ENCODE measurements at regions not wholly inside any gene's neighbourhood (a gene's known extent, or its start where the extent isn't known, plus 50 kb on each side); places are given as distances from the start of the nearest gene placed in this dataset.
A peak's percentile ranks its signal among the peaks of the same experiment; 100 is the strongest.

GRCh38 chr9:36738318-36738976 lies 165.8 kb downstream of the MELK start:
- Histone ChIP-seq H4K91ac (ENCODE audit: insufficient read length, low read depth, low read length) (no peak overlapping the region), H3K18ac (ENCODE audit: insufficient read length, low read depth, low read length) (no peak overlapping the region), H3K23me2 (ENCODE audit: insufficient read length, low read depth, low read length, poor library complexity, severe bottlenecking) (no peaks in the 10 kb centered on the region), H2AK5ac (ENCODE audit: insufficient read length, low read length) (no peak overlapping the region), H4K5ac (ENCODE audit: insufficient read length, low read depth, low read length) (no peak overlapping the region), H3K4me1 (ENCODE audit: insufficient read depth, low read length) (no peaks in the 10 kb centered on the region; the same call in 1 of the 2 replicates), H2BK5ac (ENCODE audit: insufficient read length, low read length) (no peak overlapping the region), H3K27ac (ENCODE audit: insufficient read length, low read depth, low read length) (no peak overlapping the region), H3T11ph (ENCODE audit: low read length) (no peak overlapping the region), H2BK20ac (ENCODE audit: low read depth, low read length, poor library complexity, severe bottlenecking) (no peak overlapping the region), H4K8ac (replicated peaks; ENCODE audit: insufficient read length, low read depth, low read length) (no peak overlapping the region), H3K79me2 (ENCODE audit: insufficient read depth, low read length) (no peaks in the 10 kb centered on the region), H2BK15ac (ENCODE audit: low read depth, low read length) (no peak overlapping the region), H3K56ac (ENCODE audit: insufficient read length, low read depth, low read length) (no peak overlapping the region), H2BK120ac (ENCODE audit: low read depth, low read length, poor library complexity, severe bottlenecking) (no peak overlapping the region), H3K79me1 (ENCODE audit: insufficient read depth, low read depth, low read length, poor library complexity, severe bottlenecking) (no peaks in the 10 kb centered on the region), H3K27me3 (ENCODE audit: insufficient read depth, low read length) (no peaks in the 10 kb centered on the region; the same call in 1 of the 2 replicates), H4K20me1 (ENCODE audit: control insufficient read depth, insufficient read depth, insufficient read length) (no peaks in the 10 kb centered on the region), H3K4me2 (ENCODE audit: insufficient read depth, insufficient read length, low read length) (no peak overlapping the region), H3K9me3 (ENCODE audit: control insufficient read depth, low read depth, low read length) (no peaks in the 10 kb centered on the region), H2AFZ (ENCODE audit: low read length) (no peak overlapping the region), H2BK12ac (ENCODE audit: insufficient read length, low read depth, low read length) (no peak overlapping the region), H3K14ac (ENCODE audit: insufficient read depth, low read length) (no peak overlapping the region), H3K9ac (ENCODE audit: extremely low read depth, insufficient read length, low read length) (no peak overlapping the region), H3K4ac (ENCODE audit: low read depth, low read length) (no peak overlapping the region), H3K23ac (ENCODE audit: insufficient read length, low read depth, low read length) (no peak overlapping the region)
- 0 out of 2 replicates have a peak, but pooled peaks cover 2% of the 10 kb centered on the region for H3K27me3 Mint-ChIP-seq (ENCODE audit: low read depth)
- no peak for DNase-seq
- H3K27ac Mint-ChIP-seq, result no peak overlapping the region
- no CpG with 5 or more reads among the region's 11 CpGs for WGBS (ENCODE audit: extremely low coverage, insufficient read length, low lambda C conversion rate)
- H3K4me3 Mint-ChIP-seq, result peak overlapping the region in 1 of 2 experiments; percentile 34; a peak in 1 of 5 replicates
- no peak for TF ChIP-seq CTCF (conservative IDR thresholded peaks at IDR 0.05)
- H3K4me1 Mint-ChIP-seq, result peaks cover 16 to 23% of the 10 kb centered on the region in 2 experiments
- no peaks in the 10 kb centered on the region for H3K9me3 Mint-ChIP-seq
- H3K36me3 Mint-ChIP-seq (ENCODE audit: insufficient read depth in 1 of 3, low read depth in 3 of 3), result no peaks in the 10 kb centered on the region

Data from H9 (cell line).